Tibial artery (tissue), 4 donors: ENCODE measurements at regions not wholly inside any gene's neighbourhood (a gene's known extent, or its start where the extent isn't known, plus 50 kb on each side); places are given as distances from the start of the nearest gene placed in this dataset.
"Not testable (repeated sequence)": the region's sequence is repeated elsewhere in the genome, so short reads cannot be mapped to it uniquely, and the experiment has no call there.

ENCODE experiments used
- DNase-seq, 2 donors: peaks; one replicate each; pipeline ENCODE4 v3.0.0-alpha.2; 2019
- H3K27ac ChIP-seq, 2 donors: fragments of 200-600 bp; sonication (generic) in 1 of 2; 1 replicate in 1 of 2; 2 replicates in 1 of 2; pipeline ENCODE4 v1.5.1; 2018 to 2019; ENCODE audit warnings: mild to moderate bottlenecking in 1 of 2
- H3K27me3 ChIP-seq, 2 donors: fragments of 200-600 bp; sonication (generic) in 1 of 2; one replicate each; pipeline versions ENCODE4 v1.5.1 to v1.6.0; 2016 to 2019
- H3K36me3 ChIP-seq, 3 donors: fragments of 200-600 bp; sonication (generic) in 2 of 3; one replicate each; pipeline ENCODE4 v1.5.1; 2016 to 2019; ENCODE audit warnings: mild to moderate bottlenecking in 2 of 3
- H3K4me1 ChIP-seq, 4 donors: fragments of 200-600 bp; sonication (generic) in 2 of 4; 1 replicate in 3 of 4; 2 replicates in 1 of 4; pipeline ENCODE4 v1.5.1; 2016 to 2019
- H3K4me3 ChIP-seq, 2 donors: fragments of 200-600 bp; sonication (generic) in 1 of 2; 1 replicate in 1 of 2; 2 replicates in 1 of 2; pipeline ENCODE4 v1.5.1; 2018 to 2019; ENCODE audit warnings: mild to moderate bottlenecking in 2 of 2
- H3K9me3 ChIP-seq, 3 donors: fragments of 200-600 bp; sonication (generic) in 1 of 3; one replicate each; pipeline ENCODE4 v1.5.1; 2016 to 2019
- CTCF ChIP-seq, 2 experiments: fragments of 200-600 bp in 1 of 2; fragments of 450-650 bp in 1 of 2; IDR thresholded peaks; one replicate each; pipeline ENCODE4 v1.5.1; 2017 to 2019; ENCODE audit warnings: antibody characterized with exemption in 2 of 2, mild to moderate bottlenecking in 1 of 2, moderate library complexity in 1 of 2
- intact Hi-C: fragments of 100-400 bp; cut with DNase I; formaldehyde crosslinking; loops from one replicate; pipeline ENCODE4 v1.15.0; 2023; ENCODE audit warnings: low total_unique reads

DNA sequence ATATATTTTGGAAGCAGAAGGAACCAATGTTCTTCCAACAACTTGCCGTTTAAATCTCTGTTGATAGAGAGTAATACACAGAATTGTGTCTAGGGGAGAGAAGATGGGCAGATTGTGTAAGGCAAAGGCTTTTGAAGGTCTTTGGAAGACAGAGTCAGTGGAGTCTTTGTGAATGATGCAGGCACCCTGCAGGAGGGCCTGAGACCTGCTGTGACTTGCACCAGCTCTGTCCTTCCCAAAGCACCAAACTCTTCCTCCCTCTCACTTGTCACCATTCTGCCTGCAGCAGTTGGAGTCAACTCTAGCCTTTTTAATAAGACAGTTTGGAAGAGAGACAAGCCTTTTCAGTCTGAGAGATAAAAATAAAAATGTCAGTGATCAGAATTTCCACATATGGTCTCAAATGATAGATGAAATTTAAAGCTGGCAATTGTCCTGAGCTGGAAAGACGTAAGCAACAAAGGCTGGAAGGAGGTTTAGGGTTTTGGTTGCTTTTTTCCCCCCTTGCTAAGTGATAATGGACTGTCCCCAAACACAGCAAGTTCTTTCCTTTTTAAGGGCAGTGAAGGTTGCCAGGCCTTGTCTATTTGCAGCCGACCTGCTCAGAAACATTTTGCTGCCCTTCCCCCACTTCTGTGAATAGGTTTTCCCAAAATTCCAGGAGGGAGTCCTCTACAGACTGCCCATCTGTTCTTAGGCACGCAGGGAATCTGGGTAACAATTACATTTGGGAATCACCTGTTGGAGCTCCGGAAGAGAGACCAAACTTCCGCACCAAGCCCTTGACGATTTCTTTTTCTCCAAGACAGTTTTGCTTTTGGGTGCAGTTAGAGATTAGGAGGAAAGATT lies 103.0 kb upstream of the NTF3 start:
- no peak for DNase-seq

GRCh38 chr12:5332551-5332950 lies 99.4 kb upstream of the NTF3 start:
- Histone ChIP-seq H3K9me3 (no peaks in the 10 kb centered on the region), H3K36me3 (no peaks in the 10 kb centered on the region), H3K4me3 (no peak overlapping the region), H3K27me3 (no peaks in the 10 kb centered on the region), H3K4me1 (peaks cover 0 to 40% (median 10%) of the 10 kb centered on the region in 4 donors), H3K27ac (no peak overlapping the region)
- no peak for DNase-seq
- intact Hi-C loops: no loop called here
- TF ChIP-seq CTCF (IDR thresholded peaks at IDR 0.05): no peak

More for the DNA sequence above, 103.0 kb upstream of the NTF3 start:
- H3K27ac ChIP-seq: peak overlapping the region; percentile 4 to 28
- H3K4me3 ChIP-seq: no peak overlapping the region
- TF ChIP-seq CTCF (IDR thresholded peaks at IDR 0.05): no peak
- intact Hi-C loops: no loop called here
- H3K9me3 ChIP-seq: no peaks in the 10 kb centered on the region
- no peaks in the 10 kb centered on the region for H3K27me3 ChIP-seq
- H3K4me1 ChIP-seq: peaks cover 0 to 43% (median 9%) of the 10 kb centered on the region in 4 donors
- no peaks in the 10 kb centered on the region for H3K36me3 ChIP-seq

DNA sequence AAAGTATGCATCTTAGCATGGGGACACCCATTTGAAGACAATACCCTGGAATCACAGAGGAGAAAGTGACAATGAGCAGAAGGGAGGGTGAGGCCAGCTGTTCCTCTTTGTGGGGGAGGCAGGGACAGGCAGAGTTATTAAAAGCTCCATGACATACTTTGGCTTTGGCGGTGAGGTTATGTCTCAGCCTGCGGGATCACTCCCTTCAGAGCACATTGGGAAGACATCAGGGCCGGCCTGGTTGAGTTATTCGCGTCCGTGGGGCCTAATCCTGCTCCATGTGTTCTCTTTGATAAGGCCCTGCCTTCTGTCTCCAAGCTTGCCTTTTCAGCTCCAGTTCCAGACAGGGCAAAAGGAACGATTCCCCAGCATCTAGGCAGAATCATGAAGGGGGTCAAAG lies 98.8 kb upstream of the NTF3 start:
- no peak overlapping the region for H3K4me3 ChIP-seq
- no peak for TF ChIP-seq CTCF (IDR thresholded peaks at IDR 0.05)
- no peaks in the 10 kb centered on the region for H3K27me3 ChIP-seq
- no peak overlapping the region for H3K27ac ChIP-seq
- H3K9me3 ChIP-seq: no peaks in the 10 kb centered on the region
- DNase-seq: no peak
- peaks cover 0 to 37% (median 10%) of the 10 kb centered on the region in 4 donors for H3K4me1 ChIP-seq
- H3K36me3 ChIP-seq: no peaks in the 10 kb centered on the region
- intact Hi-C loops: no loop called here

DNA sequence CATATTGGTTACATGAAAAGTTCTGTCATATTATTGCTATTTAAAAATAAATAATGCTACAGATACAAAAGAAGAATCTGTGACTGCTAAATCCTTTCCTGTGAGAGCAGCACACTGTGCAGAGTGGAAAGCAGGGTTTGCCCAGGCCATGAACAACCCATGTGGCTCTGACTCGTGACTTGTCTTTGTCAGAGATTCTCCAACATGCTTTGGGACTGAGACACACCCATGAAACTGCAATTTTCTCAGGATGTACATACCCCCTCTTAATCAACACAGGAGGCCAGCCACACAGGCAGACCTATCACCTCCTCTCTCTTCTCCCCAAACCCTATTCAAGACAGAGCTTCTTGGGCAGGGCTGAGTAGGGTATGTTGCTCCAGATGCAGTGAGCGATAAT lies 96.8 kb upstream of the NTF3 start:
- TF ChIP-seq CTCF (IDR thresholded peaks at IDR 0.05): no peak
- Histone ChIP-seq H3K27me3 (no peaks in the 10 kb centered on the region), H3K4me1 (peaks cover 0 to 21% (median 5%) of the 10 kb centered on the region in 4 donors), H3K4me3 (no peak overlapping the region), H3K36me3 (no peaks in the 10 kb centered on the region), H3K27ac (no peak overlapping the region), H3K9me3 (no peaks in the 10 kb centered on the region)
- intact Hi-C loops: no loop called here
- no peak for DNase-seq

DNA sequence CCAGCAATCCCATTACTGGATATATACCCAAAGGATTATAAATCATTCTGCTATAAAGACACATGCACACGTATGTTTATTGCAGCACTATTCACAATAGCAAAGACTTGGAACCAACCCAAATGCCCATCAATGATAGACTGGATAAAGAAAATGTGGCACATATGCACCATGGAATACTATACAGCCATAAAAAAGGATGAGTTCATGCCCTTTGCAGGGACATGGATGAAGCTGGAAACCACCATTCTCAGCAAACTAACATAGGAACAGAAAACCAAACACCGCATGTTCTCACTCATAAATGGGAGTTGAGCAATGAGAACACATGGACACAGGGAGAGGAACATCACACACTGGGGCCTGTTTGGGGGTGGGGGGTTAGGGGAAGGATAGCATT lies 90.8 kb upstream of the NTF3 start:
- intact Hi-C loops, H3K4me3 ChIP-seq, H3K27ac ChIP-seq, H3K36me3 ChIP-seq, H3K4me1 ChIP-seq, H3K9me3 ChIP-seq, H3K27me3 ChIP-seq, DNase-seq: not testable (repeated sequence)

DNA sequence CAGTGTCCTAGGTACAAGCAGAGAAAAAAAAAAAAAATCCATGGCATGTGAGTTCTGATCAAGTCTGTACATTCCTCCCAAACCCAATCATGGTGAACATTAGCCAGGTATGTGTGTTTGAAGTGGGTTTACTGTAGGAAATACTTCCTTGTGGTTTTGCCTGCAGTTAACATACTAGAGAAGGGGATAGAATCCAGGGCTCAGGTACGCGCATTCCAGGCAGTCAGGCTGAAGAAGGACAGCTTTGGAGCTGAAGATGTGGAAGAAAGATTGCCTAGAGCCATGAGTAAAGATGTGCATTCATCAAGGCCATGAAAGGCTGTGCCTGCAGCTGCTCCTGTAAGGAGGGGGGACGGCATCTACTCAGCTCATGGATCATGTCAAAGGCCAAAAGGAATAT lies 88.2 kb upstream of the NTF3 start:
- Histone ChIP-seq H3K9me3 (no peaks in the 10 kb centered on the region), H3K27ac (no peak overlapping the region), H3K27me3 (no peaks in the 10 kb centered on the region), H3K4me1 (no peaks in the 10 kb centered on the region), H3K36me3 (no peaks in the 10 kb centered on the region), H3K4me3 (no peak overlapping the region)
- DNase-seq: no peak
- TF ChIP-seq CTCF (IDR thresholded peaks at IDR 0.05): no peak
- intact Hi-C loops: no loop called here
